ENCODE measurements at regions not wholly inside any gene's neighbourhood (a gene's known extent, or its start where the extent isn't known, plus 50 kb on each side); places are given as distances from the start of the nearest gene placed in this dataset.
"Not testable (repeated sequence)": the region's sequence is repeated elsewhere in the genome, so short reads cannot be mapped to it uniquely, and the experiment has no call there.

DNA sequence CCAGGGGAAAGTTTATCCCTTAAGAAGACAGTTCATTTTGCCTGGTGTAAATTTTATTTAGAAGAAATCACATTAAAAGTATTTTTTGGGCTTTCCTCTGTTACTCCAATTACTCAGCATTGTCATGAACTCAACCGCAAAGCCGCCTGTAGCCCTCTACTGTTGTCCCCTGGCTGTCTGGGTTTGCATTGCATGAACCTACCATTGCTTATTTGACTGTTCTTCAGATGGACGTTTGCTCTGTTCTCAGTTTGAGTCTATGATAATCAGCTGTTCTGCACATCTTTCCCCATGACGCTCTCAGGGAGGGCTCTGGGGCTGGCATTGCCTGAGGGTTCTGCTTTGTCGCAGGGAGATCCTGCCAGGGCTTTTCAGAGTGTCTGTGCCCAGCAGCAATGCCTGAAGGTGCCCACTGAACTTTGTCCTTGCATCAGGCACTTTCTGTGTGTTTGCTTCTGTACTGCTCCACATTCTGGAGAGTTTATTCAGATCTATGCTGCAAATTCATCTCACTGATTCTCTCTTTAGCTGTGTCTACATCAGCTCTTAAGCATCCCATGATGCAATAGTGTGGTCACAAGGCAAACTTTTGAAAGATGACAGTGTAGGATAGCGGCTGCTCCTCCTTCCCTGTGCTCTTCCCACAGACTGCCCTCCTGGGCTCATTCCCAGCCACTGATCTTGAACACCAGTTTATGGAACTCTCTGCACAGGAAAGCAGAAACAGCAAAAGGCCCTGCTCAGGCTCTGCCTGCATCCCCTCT, 370.8 kb downstream of the TMEM121 start:
- not testable (repeated sequence) for DNase-seq

DNA sequence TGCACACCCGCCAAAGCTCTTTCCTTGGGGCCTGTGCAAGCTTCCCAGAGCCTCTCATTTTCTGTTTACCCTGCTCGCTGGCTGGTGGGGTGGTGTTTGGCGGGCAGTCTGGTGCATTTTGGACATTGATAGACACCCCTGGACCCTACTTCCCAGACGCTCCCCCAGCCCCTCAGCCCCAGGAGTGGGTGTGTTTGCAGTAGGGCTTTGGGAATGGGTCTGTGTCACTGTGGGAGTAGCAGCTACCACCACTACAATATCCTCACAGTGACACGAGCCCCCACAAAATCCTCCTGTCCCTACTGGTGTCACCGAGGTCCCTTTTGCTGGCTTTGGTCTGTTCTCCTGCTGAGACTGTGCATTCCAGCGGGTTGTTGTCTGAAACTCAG, 371.3 kb downstream of the TMEM121 start:
- no peak for DNase-seq

DNA sequence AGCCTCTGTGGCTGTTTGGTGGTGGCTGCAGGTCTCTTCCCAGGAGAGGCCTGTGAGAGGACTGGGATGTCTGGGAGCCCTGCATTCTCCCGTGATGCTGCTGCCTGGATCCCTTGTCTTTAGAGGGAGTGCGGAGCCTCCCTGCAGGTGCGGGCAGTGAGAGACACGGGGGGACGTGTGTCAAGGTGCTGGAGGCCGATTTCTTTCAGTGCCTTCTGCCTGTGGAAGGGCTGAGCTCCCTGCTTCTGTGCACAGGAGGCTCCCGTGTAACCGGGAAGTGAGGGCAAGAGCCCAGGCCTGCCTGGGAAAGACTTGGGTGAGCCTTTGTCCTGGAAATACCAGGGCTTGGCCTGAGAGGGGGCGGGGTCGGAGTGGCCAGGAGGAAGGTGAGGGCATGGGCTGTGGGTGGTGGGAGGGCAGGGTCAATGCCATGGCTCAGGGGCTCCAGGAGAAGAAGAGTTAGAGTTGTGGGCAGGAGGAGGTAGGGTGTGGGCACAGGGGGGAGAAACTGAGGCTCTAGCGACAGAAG, 372.2 kb downstream of the TMEM121 start:
- no peak for DNase-seq

DNA sequence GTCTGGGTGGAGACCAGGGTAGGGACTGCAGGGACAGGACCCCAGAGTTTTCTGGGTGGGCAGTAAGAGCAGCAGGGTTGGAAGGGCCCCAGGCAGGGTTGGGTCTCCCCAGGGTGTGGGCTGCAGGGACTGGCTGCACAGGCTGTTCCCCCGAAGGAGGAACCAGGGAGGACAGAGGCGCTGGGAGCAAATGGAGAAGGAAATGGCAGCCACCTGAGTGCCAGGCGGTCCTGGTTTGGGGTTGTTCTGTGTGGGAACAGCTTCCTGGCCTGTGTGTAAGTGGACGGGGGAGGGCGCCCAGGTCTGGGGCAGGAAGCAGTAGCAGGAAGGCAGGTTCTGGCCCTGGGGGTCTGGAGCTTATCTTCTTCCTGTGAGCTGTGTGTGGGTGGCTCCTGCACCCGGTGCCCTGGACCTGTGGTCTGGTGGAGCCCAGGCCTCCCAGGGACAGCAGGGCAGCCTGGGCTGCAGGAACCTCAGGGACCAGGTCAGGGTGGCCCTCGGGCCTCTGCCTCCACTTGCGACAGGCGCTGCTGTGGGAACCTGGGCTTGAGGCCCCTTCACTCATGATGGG, 372.8 kb downstream of the TMEM121 start:
- no peak for DNase-seq

DNA sequence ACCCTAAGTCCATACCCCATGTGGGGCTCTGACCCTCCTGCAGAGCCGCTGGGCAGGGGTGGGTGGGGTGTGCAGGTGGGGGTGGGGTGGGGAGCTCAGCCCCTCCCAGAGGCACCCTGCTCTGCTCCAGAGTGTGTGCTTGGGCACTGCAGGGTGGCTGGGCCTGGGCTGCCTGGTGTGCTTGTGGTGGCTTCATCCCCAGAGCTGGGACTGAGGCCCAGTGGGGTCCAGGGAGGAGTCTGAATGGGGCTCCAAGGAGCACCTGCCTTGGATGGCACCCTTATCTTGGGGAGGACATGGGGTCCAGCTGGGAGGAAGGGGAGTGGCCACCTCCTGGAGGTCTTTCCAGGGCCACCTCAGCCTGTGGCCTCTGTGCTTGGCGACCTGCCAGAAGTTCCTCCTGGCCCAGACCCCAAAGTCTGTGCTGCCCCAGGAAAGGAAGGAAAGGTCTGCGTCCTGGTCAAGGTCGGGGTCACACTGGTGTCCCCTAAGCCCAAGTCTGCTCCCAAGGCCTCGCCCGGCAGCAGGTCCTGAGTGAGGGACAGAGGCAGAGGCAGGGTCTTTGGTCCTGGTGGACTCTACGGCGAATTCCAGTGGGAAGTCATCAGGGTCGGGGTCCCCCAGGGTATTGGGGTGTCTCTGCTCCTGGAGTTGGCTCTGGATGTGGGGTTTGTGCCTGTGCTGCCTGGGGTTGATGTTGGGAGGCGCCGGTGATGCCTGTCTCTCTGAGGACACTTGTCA, 373.4 kb downstream of the TMEM121 start:
- no peak for DNase-seq

DNA sequence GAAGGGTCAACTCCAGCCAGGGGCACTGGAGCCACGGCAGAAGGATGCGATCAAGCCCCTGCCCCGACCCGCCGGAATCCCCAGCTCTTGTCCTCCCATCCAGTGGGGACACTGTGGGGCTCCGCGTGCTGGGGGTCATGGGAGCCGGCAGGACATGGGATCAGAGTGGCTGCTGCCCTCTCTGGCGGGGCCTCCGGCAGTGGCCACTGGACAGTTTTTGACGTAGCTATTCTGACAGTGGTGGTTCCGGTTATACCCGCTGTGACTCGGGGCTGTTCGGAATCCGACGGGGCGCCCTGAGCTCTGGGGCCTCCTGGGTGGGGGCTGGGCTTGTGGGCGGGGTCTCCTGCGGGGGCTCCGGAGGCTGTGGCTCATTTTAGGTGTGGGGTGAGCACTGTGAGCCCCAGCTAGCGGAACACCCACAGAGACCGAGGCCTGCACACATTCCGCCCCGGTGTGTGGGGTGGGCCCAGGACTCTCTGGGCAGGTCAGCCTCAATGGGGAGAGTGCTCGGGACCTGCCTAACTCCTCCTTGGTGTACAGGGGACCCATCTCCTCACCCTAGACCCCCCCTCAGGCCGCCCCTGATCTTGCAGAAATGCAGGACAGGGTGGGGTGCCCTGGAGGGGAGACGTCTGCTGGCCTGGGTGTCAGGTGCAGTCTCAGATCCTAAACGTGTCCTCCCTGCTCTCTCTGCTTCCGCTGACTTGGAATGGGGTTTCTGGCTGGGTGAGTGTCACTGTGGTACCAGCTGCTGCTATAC, 374.2 kb downstream of the TMEM121 start:
- DNase-seq: no peak

DNA sequence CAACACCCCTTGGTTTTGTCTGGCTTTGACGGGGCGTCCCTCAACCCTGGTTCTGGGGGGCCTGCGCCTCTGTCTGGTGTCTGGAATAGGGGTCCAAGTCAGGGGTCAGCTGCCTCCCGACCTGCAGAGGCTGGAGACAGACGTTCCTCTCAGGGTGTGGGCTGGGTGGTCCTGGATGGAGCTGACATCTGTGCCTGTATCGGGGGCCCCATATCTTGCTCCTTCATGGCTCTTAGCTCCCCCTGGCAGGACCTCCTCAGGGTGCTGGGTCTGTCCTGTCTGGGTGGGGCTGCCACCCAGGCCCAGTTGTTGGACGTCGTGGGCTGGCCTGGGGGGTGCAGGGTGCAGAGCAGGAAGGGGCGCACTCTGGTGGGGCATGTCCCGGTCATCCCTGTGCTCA, 374.8 kb downstream of the TMEM121 start:
- DNase-seq: no peak

DNA sequence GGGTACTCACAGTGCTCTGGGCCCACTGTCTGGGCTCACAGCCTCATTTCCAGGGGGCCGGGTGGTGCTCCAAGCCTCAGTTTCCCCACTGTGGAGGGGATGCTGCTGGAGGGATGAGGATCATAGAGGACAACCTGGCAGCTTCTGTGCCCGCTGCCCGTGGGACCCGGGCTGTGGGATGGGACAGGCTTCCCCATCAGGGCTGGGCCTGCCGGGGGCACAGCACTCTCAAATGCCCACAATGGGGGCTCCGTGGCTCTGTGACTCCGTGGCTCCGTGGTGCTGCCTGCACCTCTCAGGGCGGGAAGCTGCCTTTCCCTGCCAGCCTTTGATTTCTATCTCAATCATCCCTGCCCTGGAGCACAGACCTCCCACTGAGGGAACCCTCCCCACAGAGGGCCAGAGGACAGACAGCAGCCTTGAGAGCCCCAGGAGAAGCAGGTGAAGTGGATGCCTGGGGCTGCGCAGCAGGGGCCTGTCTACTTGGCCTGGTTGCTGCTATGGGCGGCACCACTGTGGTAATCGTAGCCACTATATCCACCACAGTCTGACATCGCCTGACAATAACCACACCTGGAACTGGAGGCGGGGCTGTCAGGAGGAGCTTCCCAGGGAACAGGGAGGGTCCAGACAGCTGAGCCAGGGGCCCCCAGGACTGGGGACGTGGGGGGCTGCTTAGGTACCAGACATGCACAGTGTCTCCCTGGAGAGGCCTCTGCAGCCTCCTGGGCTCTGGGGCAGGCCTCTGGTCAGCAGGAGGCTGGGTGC, 375.9 kb downstream of the TMEM121 start:
- no peak for DNase-seq

DNA sequence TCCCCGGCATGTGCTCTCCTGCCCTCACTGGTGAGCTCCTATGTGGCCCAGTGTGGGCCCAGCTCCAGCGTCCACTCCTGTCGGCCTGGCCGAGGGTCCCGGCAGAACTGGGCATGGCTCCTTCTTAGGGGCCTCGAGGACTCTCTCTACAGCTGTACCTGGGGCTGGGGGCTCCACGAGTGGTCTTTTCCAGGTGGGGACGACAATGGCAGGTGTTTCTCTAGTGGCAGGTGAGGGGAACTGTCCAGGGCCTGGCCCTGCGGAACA, 376.4 kb downstream of the TMEM121 start:
- DNase-seq: not testable (repeated sequence)

DNA sequence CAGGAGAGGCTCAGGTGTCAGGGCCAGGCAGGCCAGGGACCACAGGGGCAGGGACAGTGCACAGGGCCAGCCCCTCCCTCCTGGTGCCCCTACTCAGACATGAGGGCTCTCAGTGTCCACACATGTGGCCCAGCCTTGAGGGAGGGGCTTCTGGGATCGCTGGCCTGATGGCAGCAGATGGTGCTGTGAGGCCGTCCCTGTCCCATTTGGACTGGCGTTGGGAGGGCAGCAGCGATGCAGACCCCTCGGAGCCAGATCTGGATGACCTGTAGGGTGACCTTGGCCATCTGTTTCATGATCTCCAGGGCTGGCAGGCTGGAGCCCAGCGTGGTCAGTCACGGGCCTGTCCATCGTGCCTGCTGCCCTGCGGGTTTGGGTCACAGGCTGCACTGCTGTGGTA, 377.6 kb downstream of the TMEM121 start:
- no peak for DNase-seq

DNA sequence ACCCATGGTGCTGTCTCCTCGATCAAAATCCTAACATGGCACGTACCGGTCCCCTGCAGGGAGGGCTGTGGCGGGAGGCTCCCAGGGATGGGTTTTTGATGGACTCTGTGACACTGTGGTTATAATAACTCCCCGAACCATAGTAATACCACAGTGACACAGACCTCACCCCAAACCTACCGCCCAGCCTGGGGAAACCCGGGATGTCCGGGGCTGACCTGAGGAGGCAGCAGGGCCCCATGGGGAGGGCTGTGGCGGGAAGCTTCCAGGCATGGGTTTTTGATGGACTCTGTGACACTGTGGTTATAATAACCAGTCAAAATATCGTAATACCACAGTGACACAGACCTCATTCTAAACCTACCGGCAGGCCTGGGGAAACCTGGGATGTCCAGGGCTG, 378.0 kb downstream of the TMEM121 start:
- no peak for DNase-seq

DNA sequence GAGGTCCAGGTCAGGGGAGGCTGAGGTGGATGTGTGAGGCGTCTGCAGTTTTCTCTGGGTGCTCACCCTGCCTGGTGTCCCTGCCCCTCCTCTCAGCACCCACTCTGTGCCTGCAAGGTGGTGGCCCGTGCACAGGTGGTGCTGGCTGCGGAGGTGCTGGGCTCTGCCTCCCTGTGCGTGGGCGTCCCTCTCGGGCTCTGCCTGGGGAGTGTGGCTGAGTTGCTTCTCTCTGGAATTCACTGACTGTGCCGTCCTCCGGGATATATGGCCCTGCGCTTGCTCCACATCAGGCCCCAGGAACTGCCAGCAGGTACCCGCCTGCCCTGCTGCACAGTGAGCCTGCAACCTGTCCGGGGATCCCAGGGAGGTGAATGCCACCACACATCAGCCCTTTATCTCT, 379.1 kb downstream of the TMEM121 start:
- DNase-seq: no peak

DNA sequence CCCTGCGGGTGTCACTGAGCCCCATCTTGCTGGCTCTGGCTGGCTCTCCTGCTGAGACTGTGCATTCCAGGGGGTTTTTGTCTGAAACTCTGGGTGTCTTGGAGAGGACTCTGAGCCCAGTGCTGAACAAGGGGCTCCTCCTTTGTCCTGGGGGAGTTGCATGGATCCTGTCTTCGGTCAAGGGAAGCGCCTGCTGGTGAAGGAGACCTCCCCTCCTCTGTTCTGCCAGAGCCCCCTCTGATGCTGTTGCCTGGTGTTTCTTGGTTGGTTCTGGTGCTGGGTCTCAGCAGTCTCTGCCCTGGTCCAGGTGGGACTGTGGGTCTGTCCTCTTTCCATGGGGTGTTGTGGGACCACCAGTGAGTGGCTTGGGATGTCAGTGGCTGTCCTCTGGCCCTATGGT, 380.9 kb downstream of the TMEM121 start:
- DNase-seq: no peak

DNA sequence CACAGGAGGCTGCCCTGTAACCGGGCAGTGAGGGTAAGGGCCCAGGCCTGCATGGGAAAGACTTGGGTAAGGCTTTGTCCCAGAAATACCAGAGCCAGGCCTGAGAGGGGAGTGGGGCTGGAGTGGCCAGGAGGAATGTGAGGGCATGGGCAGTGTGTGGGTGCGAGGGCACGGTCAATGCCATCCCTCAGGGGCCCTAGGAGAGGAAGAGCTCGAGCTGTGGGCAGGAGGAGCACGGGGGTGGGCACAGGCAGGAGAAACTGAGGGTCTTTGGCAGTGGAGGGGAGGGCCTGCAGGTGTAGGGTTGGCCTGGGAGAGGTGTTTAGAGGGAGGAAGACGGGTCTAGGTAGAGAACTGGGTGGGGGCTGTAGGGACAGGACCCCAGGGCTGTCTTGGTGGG, 381.6 kb downstream of the TMEM121 start:
- no peak for DNase-seq

DNA sequence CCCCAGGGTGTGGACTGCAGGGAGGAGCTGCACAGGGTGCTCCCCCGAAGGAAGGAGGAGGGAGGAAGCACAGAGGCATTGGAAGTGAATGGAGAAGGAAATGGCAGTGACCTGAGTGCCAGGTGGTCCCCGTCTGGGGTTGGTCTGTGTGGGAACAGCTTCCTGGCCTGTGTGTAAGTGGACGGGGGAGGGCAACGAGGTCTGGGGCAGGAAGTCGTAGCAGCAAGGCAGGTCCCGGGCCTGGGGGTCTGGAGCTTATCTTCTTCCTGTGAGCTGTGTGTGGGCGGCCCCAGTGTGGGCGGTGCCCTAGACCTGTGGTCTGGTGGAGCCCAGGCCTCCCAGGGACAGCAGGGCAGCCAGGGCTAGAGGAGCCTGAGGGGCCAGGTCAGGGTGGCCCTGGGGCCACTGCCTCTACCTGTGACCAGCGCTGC, 382.1 kb downstream of the TMEM121 start:
- DNase-seq: no peak

DNA sequence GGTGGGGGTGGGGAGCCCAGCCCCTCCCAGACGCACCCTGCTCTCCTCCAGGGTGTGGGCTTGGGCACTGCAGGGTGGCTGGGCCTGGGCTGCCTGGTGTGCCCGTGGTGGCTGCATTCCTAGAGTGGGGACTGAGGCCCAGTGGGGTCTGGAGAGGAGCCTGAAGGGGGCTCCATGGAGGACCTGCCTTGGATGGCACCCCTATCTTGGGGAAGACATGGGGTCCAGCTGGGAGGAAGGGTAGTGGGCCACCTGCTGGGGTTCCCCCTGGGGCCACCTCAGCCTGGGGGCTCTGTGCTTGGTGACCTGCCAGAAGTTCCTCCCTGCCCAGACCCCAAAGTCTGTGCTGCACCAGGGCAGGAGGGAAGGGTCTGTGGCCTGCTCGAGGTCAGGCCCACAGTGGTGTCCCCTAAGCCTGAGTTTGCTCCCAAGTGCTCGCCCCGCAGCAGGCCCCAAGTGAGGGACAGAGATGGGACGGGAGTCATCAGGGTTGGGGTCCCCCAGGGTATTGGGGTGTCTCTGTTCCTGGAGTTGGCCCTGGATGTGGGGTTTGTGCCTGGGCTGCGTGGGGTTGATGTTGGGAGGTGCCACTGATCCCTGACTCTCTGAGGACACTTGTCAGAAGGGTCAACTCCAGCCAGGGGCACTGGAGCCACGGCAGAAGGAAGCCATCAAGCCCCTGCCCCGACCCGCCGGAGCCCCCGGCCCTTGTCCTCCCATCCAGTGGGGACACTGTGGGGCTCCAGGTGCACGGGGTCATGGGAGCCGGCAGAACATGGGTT, 382.9 kb downstream of the TMEM121 start:
- DNase-seq: no peak

DNA sequence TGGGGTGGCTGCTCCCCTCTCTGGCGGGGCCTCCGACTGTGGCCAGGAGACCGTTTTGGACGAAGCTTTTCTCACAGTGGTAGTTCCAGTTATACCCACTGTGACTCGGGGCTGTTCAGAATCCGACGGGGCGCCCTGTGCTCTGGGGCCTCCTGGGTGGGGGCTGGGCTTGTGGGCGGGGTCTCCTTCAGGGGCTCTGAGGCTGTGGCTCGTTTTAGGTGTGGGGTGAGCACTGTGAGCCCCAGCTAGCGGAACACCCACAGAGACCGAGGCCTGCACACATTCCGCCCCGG, 383.4 kb downstream of the TMEM121 start:
- DNase-seq: not testable (repeated sequence)

DNA sequence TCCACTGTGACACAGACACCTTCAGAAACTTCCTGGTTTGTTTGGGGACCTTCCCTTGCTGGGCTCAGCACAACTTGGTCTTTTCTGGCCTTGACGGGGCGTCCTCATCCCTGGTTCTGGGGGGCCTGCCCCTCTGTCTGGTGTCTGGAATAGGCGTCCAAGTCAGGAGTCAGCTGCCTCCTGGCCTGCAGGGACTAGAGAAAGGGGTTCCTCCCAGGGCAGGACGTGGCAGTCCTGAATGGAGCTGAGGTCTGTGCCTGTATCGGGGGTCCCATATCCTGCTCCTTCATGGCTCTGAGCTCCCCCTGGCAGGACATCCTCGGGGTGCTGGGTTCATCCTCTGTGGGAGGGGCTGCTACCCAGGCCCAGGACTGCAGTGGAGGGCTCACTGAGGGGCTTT, 384.0 kb downstream of the TMEM121 start:
- no peak for DNase-seq

DNA sequence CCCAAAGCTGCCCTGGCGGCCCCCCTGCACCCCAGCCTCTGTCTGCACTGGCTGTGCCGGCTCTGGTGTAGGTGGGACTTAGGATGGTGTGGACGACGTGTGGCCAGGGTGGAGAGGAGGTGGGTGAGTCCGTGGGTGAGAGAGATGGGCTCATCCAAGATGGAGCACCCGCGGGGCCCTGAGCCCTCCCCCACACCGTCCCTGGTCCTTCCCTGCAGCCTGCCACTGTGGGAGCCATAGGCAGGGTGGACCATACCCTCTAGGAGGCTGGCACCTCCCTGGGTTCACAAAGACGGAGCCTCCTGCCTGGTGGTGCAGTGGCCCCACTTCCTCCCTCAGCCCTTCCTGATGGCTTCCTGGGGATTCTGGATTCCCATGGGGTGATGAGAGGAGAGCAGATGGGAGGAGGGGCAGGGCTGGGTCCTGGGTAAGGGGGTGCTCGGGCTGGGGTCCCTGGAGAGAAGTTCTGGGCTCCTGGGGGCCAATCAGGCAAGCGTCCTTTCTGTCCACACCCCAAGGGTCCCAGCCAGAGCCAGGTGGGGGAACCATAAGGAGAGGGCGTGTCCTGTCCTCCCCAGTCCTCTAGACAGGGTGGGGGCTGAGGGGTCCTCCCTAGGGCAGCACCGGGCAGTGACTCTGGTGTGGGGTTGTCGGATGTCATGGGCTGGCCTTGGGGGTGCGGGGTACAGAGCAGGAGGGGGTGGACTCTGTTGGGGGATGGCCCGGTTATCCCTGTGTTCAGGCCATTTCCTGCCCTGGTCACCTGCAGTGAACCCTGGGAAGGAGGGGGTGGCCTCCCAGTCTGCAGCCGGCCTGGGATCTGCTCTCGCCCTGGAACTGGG, 384.8 kb downstream of the TMEM121 start:
- DNase-seq: no peak

DNA sequence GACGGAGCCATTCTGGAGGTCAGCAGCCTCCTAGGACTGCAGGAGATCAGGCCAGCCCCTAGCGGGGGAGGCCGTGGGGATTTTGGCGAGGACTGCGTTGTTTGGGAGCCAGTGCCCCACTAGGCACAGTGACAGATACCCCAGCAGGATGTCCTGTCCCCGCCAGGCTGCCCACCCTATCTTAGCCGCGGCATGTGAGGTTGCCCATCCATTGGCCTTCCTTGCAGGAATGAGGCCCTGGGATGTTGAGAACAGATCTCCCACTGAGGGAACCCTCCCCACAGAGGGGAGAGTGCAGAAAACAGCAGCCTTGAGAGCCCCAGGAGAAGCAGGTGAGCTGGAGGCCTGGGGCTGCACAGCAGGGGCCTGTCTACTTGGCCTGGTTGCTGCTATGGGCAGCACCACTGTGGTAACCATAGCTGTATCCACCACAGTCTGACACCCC, 385.5 kb downstream of the TMEM121 start:
- not testable (repeated sequence) for DNase-seq

DNA sequence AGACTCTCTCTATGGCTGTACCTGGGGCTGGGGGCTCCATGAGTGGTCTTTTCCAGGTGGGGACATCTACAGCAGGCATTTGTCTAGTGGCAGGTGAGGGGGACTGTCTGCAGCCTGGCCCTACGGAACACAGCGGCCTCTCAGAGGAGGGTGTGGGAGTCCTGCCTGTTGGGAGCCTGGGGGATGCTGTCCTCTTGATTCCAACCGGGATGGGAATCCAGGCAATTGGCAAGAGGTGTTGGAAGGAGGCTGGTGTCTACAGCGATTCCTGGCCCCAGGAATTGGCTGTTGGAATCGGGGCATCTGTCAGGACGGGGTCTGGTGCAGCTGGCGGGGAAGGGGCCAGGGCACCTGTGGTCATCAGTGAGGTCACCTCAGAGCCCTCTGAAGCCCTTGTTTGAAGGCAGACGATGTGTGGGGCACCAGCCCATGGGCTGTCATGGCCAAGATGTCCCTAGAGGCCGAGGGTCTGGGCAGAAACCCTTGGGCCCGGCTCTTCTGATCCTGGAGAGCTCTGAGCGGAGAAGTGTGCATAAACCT, 386.3 kb downstream of the TMEM121 start:
- no peak for DNase-seq
